HG03442 (cell line): ENCODE measurements at regions not wholly inside any gene's neighbourhood (a gene's known extent, or its start where the extent isn't known, plus 50 kb on each side); places are given as distances from the start of the nearest gene placed in this dataset.
A peak's percentile ranks its signal among the peaks of the same experiment; 100 is the strongest.

ENCODE experiments used
- ATAC-seq: cut with Tn5 transposase; IDR thresholded peaks from one replicate; pipeline ENCODE4 v1.9.1; 2021; ENCODE audit warnings: mild to moderate bottlenecking, moderate library complexity; ENCODE audit not compliant: unreplicated experiment

GRCh38 chr4:138964716-138965426 is 50.7 kb upstream of the NOCT start:
- ATAC-seq: no peak

DNA sequence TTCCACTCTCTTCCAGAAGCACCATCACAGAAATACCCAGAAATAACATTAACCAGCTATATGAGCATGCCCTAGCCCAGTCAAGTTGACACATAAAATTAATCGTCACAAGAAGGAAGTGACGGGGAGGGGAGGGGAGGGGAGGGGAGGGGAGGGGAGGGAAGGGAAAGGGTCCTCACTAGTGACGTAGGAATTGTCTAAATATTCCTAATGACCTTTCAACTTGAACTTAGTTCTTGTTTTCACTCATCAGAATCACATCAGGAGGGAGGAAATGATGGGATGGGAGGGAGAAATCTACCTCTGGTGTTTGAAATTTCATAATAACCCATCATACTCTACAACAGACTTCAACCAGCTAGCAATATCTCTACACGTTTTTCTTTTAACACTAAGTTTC is 52.2 kb upstream of the NOCT start:
- ATAC-seq: no peak

DNA sequence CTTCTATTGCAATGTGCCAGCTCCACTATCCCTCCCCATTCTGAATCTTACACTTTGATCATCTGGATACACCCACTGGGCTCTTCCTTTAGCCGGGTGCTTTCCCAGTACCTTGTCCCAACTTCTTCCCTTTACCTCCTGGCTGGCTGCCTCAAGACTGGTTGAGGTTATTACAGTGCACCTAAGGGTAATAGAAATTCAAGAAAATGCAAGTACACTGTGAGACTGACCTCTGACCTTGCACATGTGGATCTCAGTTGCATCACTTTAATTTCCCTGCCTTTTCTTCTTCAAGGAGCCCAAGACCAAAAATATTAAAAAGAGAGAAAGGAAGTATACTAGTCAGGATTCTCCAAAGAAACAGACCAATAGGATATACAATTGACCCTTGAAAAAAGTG is 53.9 kb upstream of the NOCT start:
- no peak for ATAC-seq

GRCh38 chr4:138961129-138961528 is 54.5 kb upstream of the NOCT start:
- no peak for ATAC-seq

DNA sequence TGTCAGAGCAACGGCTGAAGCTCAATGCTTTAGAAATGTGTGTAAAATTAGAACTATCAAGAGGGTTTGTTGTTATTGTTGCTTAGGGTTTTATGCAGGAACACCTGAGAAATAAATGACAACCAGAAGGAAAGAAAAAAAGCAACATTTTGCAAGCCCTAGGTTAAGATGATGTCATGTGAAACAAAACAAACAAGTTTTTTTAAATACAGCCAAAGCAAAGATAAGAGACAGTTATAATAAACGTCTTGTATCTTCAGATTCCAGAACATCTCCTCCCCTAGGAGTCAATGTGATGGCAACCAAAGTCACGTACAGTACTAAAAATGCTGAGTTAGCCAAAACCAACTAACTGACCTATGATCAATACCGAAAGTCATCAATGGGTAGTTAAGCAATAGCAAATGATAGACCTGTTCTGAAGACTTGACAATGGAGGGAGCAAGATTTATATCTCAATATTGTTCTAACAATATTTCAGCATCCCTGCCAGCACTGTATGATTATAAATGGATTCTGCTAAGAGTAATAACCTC is 55.3 kb upstream of the NOCT start:
- ATAC-seq: no peak

GRCh38 chr4:138959097-138959815 is 56.3 kb upstream of the NOCT start:
- ATAC-seq: no peak

DNA sequence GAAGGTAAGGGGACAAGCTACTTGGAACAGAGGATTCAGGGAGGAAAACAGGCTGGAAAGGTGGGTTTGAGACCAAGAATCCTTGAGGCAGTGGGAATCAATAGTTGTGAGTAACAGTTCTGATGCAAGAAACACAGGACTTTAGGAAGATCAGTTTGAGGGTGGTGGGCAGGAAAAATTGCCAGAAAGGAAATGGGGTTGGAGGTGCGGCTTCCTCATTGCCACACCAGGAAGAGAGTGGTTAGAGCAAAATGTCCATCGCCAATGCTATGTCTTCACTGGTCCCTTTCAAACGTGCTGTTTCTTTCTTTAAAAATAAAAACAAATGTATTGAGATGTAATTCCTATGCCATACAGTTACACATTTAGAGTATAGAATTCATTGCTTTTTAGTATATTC is 57.1 kb upstream of the NOCT start:
- no peak for ATAC-seq

- ATAC-seq: no peak
Observed at GRCh38 chr4:138957302-138957701, 58.3 kb upstream of the NOCT start.

GRCh38 chr4:138954428-138954827 is 61.2 kb upstream of the NOCT start:
- no peak for ATAC-seq

DNA sequence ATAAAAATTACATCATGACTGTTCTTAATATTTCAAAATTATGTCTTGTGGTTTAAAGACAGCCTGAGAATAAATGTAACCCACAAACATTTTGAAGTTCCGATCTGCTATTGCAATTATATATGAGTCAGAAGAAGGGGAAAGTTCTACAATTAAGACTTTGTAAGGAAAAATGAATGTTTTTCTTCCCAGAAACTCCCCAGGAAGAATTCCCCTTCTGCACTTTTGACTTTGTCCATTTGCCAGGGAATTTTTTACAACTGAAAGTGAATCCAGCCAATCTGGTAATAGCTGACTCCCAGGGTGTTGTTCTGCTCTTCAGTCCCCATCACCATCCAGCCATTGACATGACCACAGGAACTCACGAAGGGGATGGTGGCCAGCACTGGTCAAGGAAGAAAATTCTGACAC is 61.6 kb upstream of the NOCT start:
- ATAC-seq: no peak

DNA sequence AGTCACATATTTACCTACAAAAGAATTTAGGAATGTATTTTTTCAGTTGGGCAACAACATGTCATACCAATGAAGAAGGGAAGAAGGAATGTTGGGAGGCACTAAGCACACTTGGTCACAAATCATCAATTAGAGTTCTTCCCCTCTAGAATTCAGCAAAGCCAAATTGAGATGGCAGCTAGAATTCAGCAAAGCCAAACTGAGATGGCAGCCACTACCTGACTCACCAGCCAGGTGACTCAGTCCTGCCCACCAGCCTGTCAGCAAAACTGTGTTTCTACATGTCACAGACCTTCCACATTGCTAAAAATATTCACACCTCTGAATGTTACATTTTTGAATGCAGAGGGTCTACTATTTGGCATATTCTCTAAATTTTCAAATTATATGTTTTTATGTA is 63.2 kb upstream of the NOCT start:
- ATAC-seq: no peak

GRCh38 chr4:138951764-138952163 is 63.8 kb upstream of the NOCT start:
- ATAC-seq: no peak

DNA sequence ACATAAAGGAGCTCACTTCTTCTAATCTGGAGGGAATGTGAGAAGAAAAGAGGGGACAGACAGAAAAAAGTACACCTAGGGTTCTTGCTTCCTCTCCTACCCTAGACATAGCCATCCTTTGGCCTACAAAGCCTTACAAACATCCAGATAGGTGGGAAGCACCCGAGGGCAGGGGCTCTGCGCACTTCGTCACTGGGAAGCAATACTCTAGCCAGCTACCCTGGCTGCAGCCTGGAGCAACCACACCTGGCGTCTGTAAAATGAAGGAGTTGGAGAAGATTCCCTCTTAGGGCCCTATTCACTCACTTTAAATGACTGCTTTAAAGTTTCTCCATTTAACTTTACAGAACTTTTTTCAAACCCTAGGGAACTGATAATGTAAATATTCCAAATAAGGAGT is 65.7 kb upstream of the NOCT start:
- no peak for ATAC-seq

DNA sequence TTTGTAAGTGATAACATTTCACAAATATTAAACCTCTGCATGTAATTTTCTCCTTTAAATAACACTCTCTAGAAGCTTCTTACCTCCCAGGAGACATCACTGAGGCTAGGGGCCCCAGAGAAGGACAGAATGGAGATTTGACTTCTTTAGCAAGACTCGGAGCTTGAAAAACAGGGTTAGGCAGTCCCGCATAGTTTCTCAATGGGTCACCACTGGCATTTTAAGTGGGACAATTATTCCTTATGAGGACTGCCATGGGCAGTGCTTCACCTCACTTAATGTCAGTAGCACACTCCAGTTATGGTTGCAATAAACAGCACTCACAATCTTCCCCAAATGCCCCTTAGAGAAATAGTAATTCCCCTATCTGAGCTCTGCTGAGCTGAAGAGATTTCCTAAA is 66.7 kb upstream of the NOCT start:
- ATAC-seq: no peak

GRCh38 chr4:138946306-138946705 is 69.3 kb upstream of the NOCT start:
- no peak for ATAC-seq

- no peak for ATAC-seq
Observed at GRCh38 chr4:138945840-138946239, 69.7 kb upstream of the NOCT start.

- no peak for ATAC-seq
Observed at GRCh38 chr4:138945401-138945800, 70.2 kb upstream of the NOCT start.

- no peak for ATAC-seq
Observed at GRCh38 chr4:138943893-138944292, 71.7 kb upstream of the NOCT start.

DNA sequence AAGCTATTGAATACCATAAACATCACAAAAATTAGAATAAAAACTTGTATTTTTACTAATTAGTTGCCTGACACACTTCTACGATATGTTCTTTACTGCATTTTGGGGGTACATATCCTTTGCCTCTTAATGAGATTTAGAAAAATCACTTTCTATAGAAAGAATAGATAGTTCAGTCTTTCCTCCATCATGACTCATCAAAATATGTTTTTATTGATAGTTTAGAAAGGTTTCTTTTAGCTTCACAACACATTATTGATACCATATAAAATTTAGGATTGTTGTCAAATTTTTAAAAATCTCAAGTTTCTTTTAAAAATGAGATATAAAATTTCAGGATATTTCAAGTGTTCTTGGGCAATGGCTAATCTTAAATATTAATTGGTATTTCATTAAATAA is 74.5 kb upstream of the NOCT start:
- ATAC-seq: no peak

- no peak for ATAC-seq
Observed at GRCh38 chr4:138939960-138940359, 75.6 kb upstream of the NOCT start.

DNA sequence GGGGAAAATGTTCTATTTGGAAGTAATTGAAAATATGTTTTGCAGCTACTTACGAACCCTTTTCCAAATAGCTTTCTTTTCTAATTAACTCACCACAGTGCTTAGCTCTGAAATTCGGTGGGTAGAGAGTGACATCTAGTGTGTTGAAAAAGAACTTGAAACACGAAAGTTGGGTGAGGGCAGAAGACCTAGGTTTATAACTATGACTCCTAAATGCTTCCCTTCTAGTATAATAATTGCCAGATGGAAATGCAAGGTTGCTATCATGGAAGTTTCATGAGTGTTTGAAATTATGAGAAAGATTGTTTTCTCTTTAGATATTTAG is 77.3 kb upstream of the NOCT start:
- ATAC-seq: peak; percentile 61

DNA sequence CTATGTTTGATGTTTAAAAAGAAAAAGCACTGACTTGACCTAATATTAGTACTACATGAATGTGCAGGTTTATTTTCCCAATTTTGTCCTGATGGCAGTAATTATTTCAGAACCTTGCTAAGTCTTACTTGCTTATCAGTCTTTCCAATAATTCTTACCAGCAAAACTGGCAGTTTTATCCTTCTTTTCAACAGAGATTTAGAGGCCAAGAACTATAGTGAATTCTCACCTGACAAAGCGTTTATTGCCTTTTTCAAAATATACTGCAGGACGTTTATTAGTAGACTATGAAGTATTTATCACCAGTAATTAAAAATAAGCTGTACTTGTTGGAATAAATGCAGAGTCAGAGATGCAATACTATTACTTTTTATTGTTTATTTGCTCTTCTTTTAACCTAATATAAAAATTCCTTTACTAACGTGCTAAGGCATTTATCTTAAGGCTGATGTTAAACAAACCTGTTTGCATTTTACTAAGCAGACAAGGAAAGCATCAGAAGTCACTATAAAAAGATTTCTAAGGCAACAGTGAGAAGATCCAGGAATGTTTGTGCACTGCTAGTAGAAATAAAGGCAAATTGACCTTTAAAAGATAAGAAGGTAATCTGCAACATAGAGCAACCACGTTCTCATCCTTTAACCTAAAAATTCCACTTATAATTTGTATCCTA is 80.3 kb upstream of the NOCT start:
- no peak for ATAC-seq
